Mesothelial cell of epicardium (in vitro differentiated cells): ENCODE measurements at regions not wholly inside any gene's neighbourhood (a gene's known extent, or its start where the extent isn't known, plus 50 kb on each side); places are given as distances from the start of the nearest gene placed in this dataset.

Source experiments
- DNase-seq, 2 experiments: peaks; one replicate each; pipeline ENCODE4 v3.0.0; 2021; ENCODE audit warnings: low spot score in 2 of 2; ENCODE audit not compliant: unreplicated experiment in 2 of 2
- H3K27ac Mint-ChIP-seq: 2 replicates; pipeline ENCODE4 v1.8.0; 2021; ENCODE audit warnings: mixed read lengths
- H3K27me3 Mint-ChIP-seq: 2 replicates; pipeline ENCODE4 v1.8.0; 2021; ENCODE audit warnings: low read depth, mixed read lengths
- H3K36me3 Mint-ChIP-seq: 2 replicates; pipeline ENCODE4 v1.8.0; 2021; ENCODE audit warnings: mixed read lengths
- H3K4me1 Mint-ChIP-seq: 2 replicates; pipeline ENCODE4 v1.8.0; 2021; ENCODE audit warnings: mixed read lengths
- H3K4me3 Mint-ChIP-seq: 2 replicates; pipeline ENCODE4 v1.8.0; 2021; ENCODE audit warnings: mild to moderate bottlenecking, moderate library complexity, mixed read lengths
- H3K9me3 Mint-ChIP-seq: 2 replicates; pipeline ENCODE4 v1.8.0; 2021; ENCODE audit warnings: mixed read lengths
- CTCF ChIP-seq: fragments of 200-600 bp; sonication (generic); IDR thresholded peaks from one replicate; pipeline ENCODE4 v1.5.0; 2021; ENCODE audit warnings: antibody characterized with exemption; ENCODE audit not compliant: unreplicated experiment

- Mint-ChIP-seq H3K4me3 (no peak overlapping the region), H3K9me3 (peaks cover 4% of the 10 kb centered on the region), H3K36me3 (no peaks in the 10 kb centered on the region), H3K4me1 (no peaks in the 10 kb centered on the region), H3K27me3 (peaks cover 3% of the 10 kb centered on the region), H3K27ac (no peak overlapping the region)
- TF ChIP-seq CTCF = no peak
- DNase-seq = no peak
Measured at GRCh38 chr3:70433091-70433490, 120.7 kb upstream of the MDFIC2 start.

- H3K36me3 Mint-ChIP-seq = no peaks in the 10 kb centered on the region
- peaks cover 3% of the 10 kb centered on the region for H3K27me3 Mint-ChIP-seq
- TF ChIP-seq CTCF = no peak
- H3K9me3 Mint-ChIP-seq = peaks cover 4% of the 10 kb centered on the region
- H3K4me1 Mint-ChIP-seq = no peaks in the 10 kb centered on the region
- no peak overlapping the region for H3K27ac Mint-ChIP-seq
- DNase-seq = no peak
- H3K4me3 Mint-ChIP-seq = no peak overlapping the region
Measured at GRCh38 chr3:70431911-70432310, 119.5 kb upstream of the MDFIC2 start.

GRCh38 chr3:70426071-70426470, 113.6 kb upstream of the MDFIC2 start:
- H3K4me1 Mint-ChIP-seq = no peaks in the 10 kb centered on the region
- H3K27me3 Mint-ChIP-seq = peaks cover 22% of the 10 kb centered on the region
- H3K4me3 Mint-ChIP-seq = no peak overlapping the region
- H3K9me3 Mint-ChIP-seq = no peaks in the 10 kb centered on the region
- no peak overlapping the region for H3K27ac Mint-ChIP-seq
- H3K36me3 Mint-ChIP-seq = no peaks in the 10 kb centered on the region
- no peak for TF ChIP-seq CTCF
- no peak for DNase-seq

GRCh38 chr3:70421506-70421905, 109.1 kb upstream of the MDFIC2 start:
- no peak for TF ChIP-seq CTCF
- peaks cover 6% of the 10 kb centered on the region for H3K9me3 Mint-ChIP-seq
- no peaks in the 10 kb centered on the region for H3K4me1 Mint-ChIP-seq
- no peaks in the 10 kb centered on the region for H3K36me3 Mint-ChIP-seq
- no peak overlapping the region for H3K4me3 Mint-ChIP-seq
- H3K27me3 Mint-ChIP-seq = peaks cover 47% of the 10 kb centered on the region
- DNase-seq = no peak
- H3K27ac Mint-ChIP-seq = no peak overlapping the region

- Mint-ChIP-seq H3K36me3 (no peaks in the 10 kb centered on the region), H3K4me3 (no peak overlapping the region), H3K4me1 (no peaks in the 10 kb centered on the region), H3K9me3 (peaks cover 23% of the 10 kb centered on the region), H3K27me3 (peaks cover 11% of the 10 kb centered on the region), H3K27ac (no peak overlapping the region)
- TF ChIP-seq CTCF = no peak
- DNase-seq = no peak
Measured at GRCh38 chr3:70409018-70409417, 96.6 kb upstream of the MDFIC2 start.

GRCh38 chr3:70400194-70400593, 87.8 kb upstream of the MDFIC2 start:
- Mint-ChIP-seq H3K27ac (no peak overlapping the region), H3K4me1 (no peaks in the 10 kb centered on the region), H3K27me3 (peaks cover 18% of the 10 kb centered on the region), H3K36me3 (no peaks in the 10 kb centered on the region), H3K9me3 (peaks cover under 1% of the 10 kb centered on the region), H3K4me3 (no peak overlapping the region)
- TF ChIP-seq CTCF = no peak
- DNase-seq = no peak
